ENCODE measurements at regions not wholly inside any gene's neighbourhood (a gene's known extent, or its start where the extent isn't known, plus 50 kb on each side); places are given as distances from the start of the nearest gene placed in this dataset.

DNA sequence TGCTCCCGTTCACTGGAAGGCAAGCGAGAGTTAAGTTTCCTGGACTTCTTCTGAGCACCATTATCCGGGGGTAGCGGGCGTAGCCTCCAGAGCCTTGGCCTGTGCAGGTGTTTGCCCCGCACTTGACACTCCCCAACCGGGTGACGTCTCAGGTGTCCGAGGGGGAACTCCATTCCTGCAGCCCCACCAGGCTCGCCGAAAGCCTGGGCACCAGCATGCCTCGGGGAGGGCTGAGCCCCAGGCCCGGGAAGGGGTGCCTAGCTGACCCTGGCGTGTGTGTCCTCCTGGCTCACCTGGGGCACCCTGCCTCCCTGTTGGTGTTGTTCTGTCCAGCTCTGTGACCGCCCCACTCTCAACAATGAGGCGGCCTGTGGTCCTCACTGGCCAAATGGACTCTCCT lies 109.4 kb upstream of the GPR26 start:
- no peak for DNase-seq
- ATAC-seq, result no peak
- intact Hi-C loops (cut with DNase I, micrococcal nuclease), result loop anchor here in 1 of 2 donors (5.0 kb wide), 1 partner anchor 424 kb away; no protein-coding TSS in a partner anchor

DNA sequence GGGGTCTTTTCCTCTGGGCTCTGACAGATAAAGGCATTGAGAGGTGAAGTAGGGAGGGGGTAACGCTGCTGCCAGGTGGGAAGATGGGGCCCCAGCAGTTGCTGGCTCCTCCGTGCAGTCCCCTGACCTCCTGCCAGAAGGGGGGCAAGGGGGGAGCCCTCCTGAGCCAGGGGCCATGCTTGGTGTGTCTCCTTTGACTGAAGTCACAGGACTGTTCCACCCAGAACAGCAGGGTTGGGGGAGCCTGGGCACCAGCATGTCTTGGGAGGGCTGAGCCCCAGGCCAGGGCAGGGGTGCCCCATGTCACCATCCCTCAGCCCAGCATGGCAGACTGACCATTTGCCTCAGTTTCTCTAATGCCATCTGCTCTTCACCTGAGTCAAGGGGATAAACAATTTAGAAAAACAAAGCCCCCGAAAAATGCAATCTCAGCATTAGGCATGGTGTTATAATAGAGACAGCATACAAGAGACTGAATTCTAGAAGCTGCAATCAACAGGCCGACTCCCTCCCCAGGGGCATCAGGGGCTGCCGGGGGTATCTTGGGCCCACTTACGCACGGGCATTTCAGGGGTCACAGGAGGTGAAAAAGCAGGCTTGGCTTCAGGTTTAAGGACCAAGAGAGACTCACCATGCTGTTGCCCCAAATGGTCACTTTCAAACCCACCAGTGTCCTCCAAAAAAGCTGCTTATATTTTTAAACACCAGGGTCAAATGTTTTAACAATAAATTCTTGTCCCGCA lies 108.6 kb upstream of the GPR26 start:
- ATAC-seq (no peak), DNase-seq (no peak)
- intact Hi-C loops (cut with DNase I, micrococcal nuclease), result loop anchor here (2.0 to 5.0 kb wide), 2 partner anchors 425 kb away; no protein-coding TSS in a partner anchor

DNA sequence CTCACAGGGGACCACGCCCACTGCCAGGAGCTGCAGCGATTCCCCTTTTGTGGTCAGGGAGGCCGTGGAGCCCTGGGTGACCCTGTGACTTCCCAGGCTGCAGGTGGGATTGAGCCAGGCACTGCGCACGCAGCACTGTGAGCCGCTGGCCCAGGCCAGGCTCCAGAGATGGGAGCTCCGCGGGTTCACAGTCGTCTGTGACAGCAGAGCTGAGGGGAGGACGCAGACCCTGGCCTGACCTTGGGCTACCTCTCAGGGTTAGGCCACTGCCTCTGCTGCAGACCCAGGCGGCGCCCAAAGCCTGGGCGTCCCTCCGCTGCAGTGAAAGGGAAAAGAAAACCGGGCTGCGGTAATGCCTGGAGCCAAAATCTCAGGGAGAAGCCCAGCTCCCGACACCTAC lies 107.5 kb upstream of the GPR26 start:
- no peak for DNase-seq
- intact Hi-C loops (cut with DNase I, micrococcal nuclease), result loop anchor here (2.0 to 5.0 kb wide), 2 partner anchors 426 kb away; no protein-coding TSS in a partner anchor
- ATAC-seq, result no peak

DNA sequence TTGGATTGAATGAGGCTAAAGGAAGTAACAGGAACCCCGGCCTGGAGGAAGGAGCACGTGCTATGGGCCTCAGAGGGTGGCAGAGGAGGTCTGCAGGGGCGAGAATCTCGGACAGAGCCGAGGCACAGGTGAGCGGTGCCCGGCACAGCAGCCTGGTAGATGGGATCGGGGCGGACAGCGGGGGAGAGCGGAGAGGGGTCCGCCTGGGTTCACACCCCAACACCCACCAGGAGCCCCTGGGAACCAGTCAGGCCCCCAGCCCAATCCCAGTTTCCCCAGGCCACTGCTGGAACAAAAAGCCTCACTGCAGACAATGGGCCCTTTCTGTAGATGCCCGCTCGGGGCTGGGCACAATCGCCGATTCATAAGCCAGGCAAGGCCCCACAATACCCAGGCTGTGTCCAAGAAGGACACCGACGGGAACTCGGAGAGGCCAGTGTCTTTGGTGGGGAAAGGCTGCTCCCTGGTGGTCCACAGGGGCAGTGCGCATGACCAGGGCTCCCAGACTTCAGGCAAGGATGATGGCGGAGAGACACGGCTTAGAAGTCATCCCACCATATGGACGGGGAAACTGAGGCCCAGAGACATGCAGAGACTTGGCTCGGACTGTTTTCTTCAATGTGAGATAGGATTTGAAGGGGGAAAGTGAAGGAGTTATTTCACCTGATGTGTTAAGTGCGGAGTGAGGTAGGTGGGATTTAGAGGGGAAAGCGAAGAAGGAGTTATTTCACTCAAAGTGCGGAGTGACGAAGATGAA lies 106.9 kb upstream of the GPR26 start:
- DNase-seq (peak; percentile 42 to 70), ATAC-seq (peak; percentile 79)
- intact Hi-C loops (cut with DNase I, micrococcal nuclease), result loop anchor here (2.0 to 5.0 kb wide), 2 partner anchors 426 to 427 kb away; no protein-coding TSS in a partner anchor

DNA sequence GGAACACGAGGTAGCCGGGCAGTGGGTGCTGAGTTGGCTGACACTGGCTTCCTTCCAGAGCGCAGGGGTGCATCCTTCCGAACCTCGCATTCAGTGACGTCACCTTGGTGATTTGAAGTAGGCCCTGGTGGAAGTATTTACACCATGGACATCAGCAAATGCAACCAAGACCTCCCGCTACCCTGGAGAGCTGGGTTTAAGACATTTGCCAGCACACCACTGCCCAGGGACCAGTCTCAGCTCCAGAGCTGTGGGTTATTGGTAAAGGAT lies 106.4 kb upstream of the GPR26 start:
- DNase-seq, result no peak
- intact Hi-C loops (cut with DNase I, micrococcal nuclease), result loop anchor here (2.0 to 5.0 kb wide), 2 partner anchors 427 kb away; no protein-coding TSS in a partner anchor
- ATAC-seq, result no peak

DNA sequence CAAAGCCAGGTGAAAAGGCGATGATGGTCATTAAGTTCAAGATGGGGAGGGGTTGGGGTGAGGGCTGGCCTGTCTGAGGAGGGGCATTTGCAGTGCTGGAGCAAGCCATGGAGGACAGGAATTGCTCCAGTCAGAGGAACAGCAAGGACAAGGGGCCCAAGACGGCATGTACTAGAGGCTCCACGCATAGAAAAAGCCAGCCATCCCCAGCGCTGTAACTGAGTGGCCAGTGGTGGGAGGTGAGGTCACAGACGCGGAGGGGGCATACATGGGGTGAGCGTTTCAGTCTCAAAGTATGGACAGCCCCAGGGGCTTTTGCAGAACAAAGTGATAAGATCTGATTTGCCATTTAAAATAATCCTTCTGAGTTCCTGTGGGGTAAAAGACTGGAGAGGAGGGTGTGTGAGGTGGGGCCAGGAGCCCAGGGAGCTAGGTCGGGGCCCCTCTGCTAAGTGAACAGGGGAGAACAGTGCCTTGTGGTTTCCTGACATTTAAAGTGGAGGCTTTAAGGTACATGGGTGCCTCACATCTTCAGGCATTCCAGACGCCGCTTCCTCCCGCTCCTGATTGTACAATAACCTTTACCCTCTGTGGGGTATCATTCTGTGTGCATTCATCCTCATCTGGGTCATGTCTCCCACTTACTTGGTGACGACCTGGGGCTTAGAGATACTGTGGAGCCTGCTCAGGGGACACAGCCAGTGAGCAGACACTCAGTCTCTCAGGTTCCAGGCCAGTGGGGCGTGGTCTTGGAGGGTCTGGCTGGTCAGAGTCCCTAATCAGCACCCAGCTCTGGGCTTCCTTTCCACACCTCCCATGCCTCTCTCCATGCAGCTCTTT lies 105.6 kb upstream of the GPR26 start:
- intact Hi-C loops (cut with DNase I, micrococcal nuclease), result no loop called here
- DNase-seq (no peak), ATAC-seq (no peak)

DNA sequence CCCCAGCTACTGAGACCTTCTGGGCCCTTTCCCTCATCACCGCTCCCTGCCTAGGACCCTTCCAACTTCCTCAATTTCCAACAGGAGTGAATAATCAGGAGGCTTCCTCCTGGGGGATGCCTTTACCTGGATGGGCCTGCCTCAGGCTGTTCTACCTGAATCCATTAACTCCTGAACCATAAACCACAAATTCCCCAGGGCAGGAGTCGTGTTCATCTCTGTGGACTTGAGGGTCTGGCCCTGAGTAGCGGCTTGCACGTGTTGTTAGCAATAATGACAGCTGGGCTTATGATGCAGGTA lies 105.1 kb upstream of the GPR26 start:
- no peak for ATAC-seq
- intact Hi-C loops (cut with DNase I, micrococcal nuclease), result no loop called here
- no peak for DNase-seq

DNA sequence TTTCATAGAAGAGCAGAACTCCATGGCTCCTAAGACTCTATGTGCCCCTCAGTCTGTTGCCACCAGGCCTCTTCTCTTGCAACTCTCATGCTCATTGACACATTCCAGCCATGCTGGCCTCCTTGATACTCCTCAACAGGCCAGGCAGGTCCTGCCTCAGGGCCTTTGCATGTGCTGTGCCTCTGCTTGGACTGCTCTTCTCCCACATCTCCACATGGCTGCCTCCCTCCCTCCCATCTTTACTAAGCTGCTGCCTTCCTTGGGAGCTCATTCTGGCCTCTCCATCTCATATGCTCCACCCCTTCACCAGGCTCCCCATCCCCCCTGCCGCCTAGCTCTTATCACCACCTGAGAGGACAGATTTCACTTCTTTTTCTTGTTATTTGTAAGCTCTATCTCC lies 103.8 kb upstream of the GPR26 start:
- ATAC-seq, result no peak
- intact Hi-C loops (cut with DNase I, micrococcal nuclease), result no loop called here
- DNase-seq, result no peak

DNA sequence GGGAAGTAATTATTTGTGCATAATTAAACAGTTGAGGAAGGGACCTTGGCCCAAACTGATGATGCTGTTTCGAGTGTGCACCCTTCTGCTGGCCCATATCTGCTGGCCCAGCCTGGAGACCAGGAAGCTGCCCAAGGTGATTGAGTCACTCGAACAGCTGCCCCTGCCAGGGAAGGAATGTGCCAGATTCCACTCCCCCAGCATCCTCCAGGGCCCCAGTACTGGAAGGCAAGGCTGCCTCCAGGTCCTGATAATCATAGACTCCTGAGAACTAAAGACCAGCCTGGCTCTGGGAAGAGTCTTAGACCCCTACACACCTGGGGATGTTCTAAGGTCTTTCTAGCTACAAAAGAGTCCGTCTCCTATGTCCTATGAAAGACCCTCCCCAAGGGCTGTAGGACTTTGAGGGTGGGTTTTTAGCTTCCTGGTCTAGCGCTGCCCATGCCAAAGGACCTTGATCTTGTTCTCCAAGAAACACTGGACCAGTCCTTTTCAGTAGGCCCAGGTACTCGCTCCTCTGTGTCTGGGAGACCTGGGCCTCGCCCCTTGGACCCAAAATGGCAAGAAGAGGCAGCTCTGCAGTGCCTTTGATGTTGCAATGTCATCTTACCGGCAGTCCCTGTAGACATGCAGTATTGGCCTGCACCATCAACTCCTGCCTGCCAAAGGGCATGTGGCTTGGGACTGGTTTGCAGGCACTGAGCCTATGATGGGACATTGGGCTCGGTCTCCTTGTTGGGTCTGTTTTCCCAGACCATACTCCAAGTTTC lies 103.2 kb upstream of the GPR26 start:
- DNase-seq (no peak), ATAC-seq (no peak)
- intact Hi-C loops (cut with DNase I, micrococcal nuclease), result no loop called here

DNA sequence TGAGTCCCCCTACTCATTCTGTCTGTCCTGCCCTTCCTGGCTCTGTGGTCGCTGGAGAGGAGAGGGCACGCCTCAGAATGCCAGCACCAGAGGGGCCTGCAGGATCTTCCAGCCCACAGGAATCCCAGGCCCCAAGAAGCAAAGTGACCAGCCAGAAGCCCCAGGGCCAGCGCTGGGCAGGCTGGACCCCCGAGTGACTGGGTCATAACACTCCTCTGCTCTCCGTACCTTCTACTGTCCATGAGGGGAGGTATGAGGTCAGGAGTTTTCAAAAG lies 102.6 kb upstream of the GPR26 start:
- intact Hi-C loops (cut with DNase I, micrococcal nuclease), result no loop called here
- ATAC-seq (no peak), DNase-seq (no peak)

DNA sequence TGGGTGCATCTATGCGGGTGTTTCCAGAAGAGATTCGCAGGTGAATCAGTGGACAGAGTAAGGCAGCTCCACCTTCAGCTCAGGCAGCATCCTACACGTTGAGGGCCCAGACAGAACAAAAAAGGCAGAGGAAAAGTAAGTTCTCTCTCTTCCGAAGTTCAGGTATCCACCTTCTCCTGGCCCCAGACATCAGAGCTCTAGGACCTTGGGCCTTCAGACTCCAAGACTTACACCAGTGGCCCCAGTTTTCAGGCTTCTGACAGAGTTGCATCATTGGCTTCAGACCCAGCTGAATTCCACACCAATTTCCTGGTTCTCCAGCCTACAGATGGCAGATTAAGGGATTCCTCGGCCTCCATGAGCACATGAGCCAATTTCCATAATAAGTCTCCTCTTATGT lies 102.2 kb upstream of the GPR26 start:
- DNase-seq, result no peak

DNA sequence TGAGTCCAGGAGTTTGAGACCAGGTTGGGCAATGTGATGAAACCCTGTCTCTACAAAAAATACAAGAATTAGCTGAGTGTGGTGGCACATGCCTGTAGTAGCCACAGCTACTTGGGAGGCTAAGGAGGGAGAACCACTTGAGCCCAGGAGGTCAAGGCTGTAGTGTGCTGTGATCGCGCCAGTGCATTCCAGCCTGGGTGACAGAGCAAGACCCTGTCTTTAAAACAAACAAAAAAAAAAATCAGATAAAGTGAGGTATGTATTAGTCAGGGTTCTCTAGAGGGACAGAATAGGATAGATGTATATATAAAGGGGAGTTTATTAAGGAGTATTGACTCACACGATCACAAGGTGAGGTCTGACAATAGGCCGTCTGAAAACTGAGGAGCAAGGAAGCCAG lies 101.5 kb upstream of the GPR26 start:
- intact Hi-C loops (cut with DNase I, micrococcal nuclease), result no loop called here
- no peak for ATAC-seq
- no peak for DNase-seq

More for the DNA sequence above, 102.2 kb upstream of the GPR26 start:
- intact Hi-C loops (cut with DNase I, micrococcal nuclease), result no loop called here
- ATAC-seq, result no peak

DNA sequence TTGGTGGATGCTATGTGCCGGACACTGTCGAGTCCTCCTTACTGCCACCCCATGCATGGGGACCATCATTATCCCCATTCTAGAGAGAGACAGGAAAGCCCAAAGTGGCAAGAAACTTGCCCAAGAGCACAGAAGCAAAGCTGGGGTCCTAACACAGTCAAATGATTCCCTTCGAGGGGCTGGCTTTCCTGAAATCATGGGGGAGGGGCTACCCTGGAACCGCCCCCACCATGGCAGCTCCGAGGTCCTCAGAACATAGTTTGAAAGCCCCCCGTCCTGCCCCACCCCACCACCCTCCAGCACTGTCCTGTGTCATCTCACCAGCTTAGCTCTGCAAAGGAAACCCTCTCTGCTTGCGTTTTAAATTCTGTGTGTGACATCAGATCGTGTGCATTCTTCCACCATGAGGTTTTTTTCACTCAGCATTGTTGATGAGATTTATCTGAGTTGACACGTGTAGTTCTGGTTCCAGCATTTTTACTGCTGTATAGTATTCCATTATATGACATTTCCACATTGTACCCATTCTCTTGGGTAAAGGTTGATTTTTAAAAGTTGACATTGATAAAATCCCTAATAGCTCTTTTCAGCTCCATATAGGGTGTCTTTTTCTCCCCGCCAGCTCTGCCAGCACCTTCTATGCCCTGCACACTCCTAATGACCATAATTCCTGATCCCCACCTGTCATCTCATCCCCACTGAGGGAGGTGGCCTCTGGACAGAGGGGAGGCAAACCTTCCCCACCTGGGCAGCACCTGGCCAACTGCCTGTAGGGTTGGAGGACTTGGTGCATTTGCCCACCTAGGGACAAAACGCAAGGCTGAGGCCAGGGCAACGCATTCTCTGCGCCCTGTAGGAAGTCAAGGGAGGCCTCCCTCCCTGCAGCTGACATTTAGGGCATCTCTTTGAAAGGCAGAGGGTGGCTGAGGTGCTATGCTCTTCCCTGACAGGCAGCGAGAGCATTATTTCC lies 100.2 kb upstream of the GPR26 start:
- intact Hi-C loops (cut with DNase I, micrococcal nuclease), result no loop called here
- ATAC-seq, result no peak
- no peak for DNase-seq

DNA sequence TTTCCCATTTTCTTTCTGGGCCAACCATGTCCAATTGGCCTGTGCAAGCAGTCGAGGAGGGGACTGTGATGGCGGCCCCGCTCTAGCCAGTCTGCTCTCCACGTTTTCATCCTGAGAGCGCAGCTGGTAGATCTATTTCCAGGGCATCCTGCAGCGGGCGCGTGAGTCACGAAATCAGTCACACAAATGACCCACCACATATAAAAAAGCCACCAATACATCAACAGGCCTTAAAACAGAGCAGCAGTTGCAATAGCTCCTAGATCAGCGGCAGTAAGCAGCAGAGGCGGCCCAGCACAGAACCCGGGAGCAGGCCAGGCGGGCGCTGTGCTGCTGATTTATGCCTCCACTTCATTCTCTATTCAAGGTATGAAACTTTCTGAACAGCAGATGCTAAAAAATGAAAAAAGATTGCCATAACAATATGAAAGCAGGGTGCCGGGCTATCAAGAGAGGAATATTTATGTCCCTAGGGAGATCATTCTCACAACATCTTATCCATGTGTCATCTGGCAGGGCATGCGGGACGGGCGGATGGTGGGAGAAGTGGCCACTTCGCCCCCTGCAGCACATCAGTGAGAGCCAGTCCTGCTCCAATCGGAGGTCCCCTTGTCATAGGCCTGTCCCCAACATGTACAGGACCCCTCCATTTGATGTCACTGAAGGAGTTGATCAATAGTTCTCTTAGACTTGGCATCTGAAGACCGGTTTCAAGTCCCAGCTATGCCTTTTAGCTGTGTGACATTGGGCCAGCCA lies 98.0 kb upstream of the GPR26 start:
- DNase-seq (no peak), ATAC-seq (no peak)
- intact Hi-C loops (cut with DNase I, micrococcal nuclease), result no loop called here

DNA sequence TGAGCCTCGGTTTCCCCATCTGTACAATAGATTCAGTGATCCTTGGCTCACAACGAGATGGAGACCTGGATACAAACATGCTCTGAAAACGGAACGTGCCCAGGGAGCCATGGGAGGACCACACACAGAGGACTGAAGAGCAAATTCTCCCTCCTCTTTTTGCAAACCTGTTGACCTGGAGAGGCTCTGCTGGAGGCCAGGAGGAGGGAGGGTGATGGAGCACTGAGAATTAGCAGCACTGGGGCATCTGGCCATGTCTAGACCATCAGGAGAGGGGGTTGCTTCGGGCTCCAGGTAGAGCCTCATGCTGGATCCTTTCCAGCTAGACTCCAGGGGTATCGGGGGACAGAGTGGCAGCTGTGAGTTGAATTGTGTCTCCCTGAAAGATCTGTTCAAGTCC lies 97.4 kb upstream of the GPR26 start:
- intact Hi-C loops (cut with DNase I, micrococcal nuclease), result no loop called here
- DNase-seq (no peak), ATAC-seq (no peak)

DNA sequence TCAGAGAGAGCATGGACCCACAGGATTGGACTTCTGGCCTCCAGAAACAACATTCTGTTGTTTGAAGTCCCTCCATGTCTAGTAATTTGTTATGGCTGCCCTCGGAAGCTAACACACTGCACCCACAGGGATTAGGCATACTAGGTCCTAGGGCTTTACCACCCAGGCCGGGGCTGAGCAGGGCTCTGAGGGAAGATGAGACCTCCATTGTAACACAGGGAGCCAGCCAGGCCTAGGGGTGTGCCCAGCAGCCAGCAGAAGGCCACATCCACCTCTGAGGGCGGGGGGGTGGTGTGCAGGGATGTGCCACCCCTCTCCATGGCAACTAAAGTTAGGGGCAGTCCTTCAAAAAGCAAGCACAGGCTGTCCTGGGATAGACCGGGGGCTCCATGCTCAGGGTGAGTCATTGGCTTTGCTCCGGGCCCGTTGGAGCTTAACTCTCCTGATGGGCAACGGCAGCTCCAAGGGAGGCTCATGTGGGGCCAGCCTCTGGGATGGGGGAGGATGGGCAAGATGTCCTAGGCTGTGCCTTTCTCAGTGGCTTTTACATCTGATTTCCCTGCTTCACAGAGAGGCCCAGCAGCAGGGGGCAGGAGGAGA lies 96.6 kb upstream of the GPR26 start:
- DNase-seq (no peak), ATAC-seq (no peak)
- intact Hi-C loops (cut with DNase I, micrococcal nuclease), result no loop called here

All from left colon (tissue), 2 donors.